ENCODE measurements at regions not wholly inside any gene's neighbourhood (a gene's known extent, or its start where the extent isn't known, plus 50 kb on each side); places are given as distances from the start of the nearest gene placed in this dataset.

DNA sequence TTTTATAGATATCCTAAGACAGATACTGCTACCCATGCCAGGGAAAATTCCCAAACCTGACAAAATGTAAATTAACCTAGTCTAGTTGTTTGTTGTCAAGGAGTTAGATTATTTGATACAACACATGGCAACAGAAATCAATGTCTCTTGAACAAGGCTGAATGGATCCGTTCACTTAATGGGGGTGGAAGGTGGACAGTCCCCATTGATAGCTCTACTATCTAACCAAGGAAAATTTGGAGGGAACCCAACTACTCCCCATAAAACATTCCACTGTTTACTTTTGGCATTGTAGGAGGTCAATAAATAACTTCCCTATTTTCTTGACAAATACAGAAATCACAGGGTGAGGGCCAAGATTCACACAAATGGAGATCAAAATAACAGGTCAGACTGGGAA is 117.9 kb upstream of the GRIA4 start:
- H3K27me3 ChIP-seq (ENCODE audit: insufficient read depth, low read length, poor library complexity): no peaks in the 10 kb centered on the region
- no peak overlapping the region for H3K4me3 ChIP-seq (ENCODE audit: low read depth in 1 of 2, low read length in 2 of 2)
- H3K27ac ChIP-seq (ENCODE audit: low read length): no peak overlapping the region
- H3K4me1 ChIP-seq (ENCODE audit: insufficient read depth, low read length): no peaks in the 10 kb centered on the region
- ATAC-seq (ENCODE audit: insufficient read depth, low read depth) (no peak), DNase-seq (no peak)
- no peak overlapping the region for H3K9ac ChIP-seq (ENCODE audit: low read depth, low read length)
- H4K20me1 ChIP-seq (ENCODE audit: insufficient read depth, low read length): no peaks in the 10 kb centered on the region
- no peak for TF ChIP-seq EZH2 (IDR thresholded peaks at IDR 0.05; ENCODE audit: borderline replicate concordance, low read depth, low read length, severe bottlenecking)
- TF ChIP-seq, protein P1, sequence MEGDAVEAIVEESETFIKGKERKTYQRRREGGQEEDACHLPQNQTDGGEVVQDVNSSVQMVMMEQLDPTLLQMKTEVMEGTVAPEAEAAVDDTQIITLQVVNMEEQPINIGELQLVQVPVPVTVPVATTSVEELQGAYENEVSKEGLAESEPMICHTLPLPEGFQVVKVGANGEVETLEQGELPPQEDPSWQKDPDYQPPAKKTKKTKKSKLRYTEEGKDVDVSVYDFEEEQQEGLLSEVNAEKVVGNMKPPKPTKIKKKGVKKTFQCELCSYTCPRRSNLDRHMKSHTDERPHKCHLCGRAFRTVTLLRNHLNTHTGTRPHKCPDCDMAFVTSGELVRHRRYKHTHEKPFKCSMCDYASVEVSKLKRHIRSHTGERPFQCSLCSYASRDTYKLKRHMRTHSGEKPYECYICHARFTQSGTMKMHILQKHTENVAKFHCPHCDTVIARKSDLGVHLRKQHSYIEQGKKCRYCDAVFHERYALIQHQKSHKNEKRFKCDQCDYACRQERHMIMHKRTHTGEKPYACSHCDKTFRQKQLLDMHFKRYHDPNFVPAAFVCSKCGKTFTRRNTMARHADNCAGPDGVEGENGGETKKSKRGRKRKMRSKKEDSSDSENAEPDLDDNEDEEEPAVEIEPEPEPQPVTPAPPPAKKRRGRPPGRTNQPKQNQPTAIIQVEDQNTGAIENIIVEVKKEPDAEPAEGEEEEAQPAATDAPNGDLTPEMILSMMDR (IDR thresholded peaks at IDR 0.05; ENCODE audit: borderline replicate concordance, extremely low read depth, low read length, poor library complexity, severe bottlenecking): no peak
- H3K36me3 ChIP-seq (ENCODE audit: insufficient read depth, low read length): no peaks in the 10 kb centered on the region
- H3K79me2 ChIP-seq (ENCODE audit: insufficient read depth, low read length): no peaks in the 10 kb centered on the region
- H3K4me2 ChIP-seq (ENCODE audit: insufficient read depth, low read length): no peak overlapping the region
- H2AFZ ChIP-seq (ENCODE audit: low read depth, low read length): no peak overlapping the region
- no peaks in the 10 kb centered on the region for H3K9me3 ChIP-seq (ENCODE audit: insufficient read depth, low read length, severe bottlenecking)

DNA sequence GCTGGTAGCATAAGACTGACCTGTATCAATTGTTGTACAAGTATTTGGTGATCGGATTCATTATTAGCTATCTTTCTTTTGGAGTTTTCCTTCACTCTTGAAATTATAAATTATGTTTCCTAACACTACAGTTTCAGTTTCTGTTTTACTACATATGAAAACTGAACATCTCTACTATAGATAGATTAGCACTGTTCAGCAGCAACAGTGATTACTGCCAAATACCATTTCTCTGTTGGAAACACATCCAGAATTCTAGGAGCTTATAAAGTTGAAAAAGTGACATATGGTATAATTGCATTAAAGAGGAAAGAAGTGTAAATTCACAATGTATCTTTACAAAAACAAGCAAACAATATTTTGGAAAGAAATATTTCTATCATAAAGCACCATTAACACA is 118.5 kb upstream of the GRIA4 start:
- Histone ChIP-seq H3K27me3 (ENCODE audit: insufficient read depth, low read length, poor library complexity) (no peaks in the 10 kb centered on the region), H3K4me2 (ENCODE audit: insufficient read depth, low read length) (no peak overlapping the region), H3K4me3 (ENCODE audit: low read depth in 1 of 2, low read length in 2 of 2) (no peak overlapping the region), H4K20me1 (ENCODE audit: insufficient read depth, low read length) (no peaks in the 10 kb centered on the region), H2AFZ (ENCODE audit: low read depth, low read length) (no peak overlapping the region), H3K9ac (ENCODE audit: low read depth, low read length) (no peak overlapping the region), H3K36me3 (ENCODE audit: insufficient read depth, low read length) (no peaks in the 10 kb centered on the region), H3K79me2 (ENCODE audit: insufficient read depth, low read length) (no peaks in the 10 kb centered on the region), H3K9me3 (ENCODE audit: insufficient read depth, low read length, severe bottlenecking) (no peaks in the 10 kb centered on the region), H3K27ac (ENCODE audit: low read length) (no peak overlapping the region), H3K4me1 (ENCODE audit: insufficient read depth, low read length) (no peaks in the 10 kb centered on the region)
- TF ChIP-seq, protein P1 (IDR thresholded peaks at IDR 0.05; ENCODE audit: borderline replicate concordance, extremely low read depth, low read length, poor library complexity, severe bottlenecking): no peak
- TF ChIP-seq EZH2 (IDR thresholded peaks at IDR 0.05; ENCODE audit: borderline replicate concordance, low read depth, low read length, severe bottlenecking): no peak
- ATAC-seq (ENCODE audit: insufficient read depth, low read depth) (no peak), DNase-seq (no peak)

DNA sequence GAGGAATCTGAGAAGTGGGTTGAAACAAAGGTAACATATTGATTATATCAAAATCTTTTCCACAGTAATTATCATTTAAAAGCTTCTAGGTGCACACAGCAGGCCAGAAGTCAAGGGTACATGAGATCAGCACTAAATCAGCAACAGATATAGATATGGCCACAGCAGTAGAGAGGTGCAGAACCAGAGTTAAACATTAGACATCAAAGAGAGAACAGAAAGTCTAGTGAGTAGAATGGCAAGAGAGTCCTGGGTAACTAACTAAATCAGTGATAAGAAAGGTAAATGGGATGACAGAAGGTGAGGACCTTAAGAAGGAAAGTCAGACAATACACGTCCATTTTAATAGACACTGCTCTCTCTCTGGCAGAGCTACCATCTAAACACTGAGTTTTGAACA is 119.5 kb upstream of the GRIA4 start:
- Histone ChIP-seq H3K27ac (ENCODE audit: low read length) (no peak overlapping the region), H3K36me3 (ENCODE audit: insufficient read depth, low read length) (no peaks in the 10 kb centered on the region), H3K4me2 (ENCODE audit: insufficient read depth, low read length) (no peak overlapping the region), H2AFZ (ENCODE audit: low read depth, low read length) (no peak overlapping the region), H3K4me1 (ENCODE audit: insufficient read depth, low read length) (no peaks in the 10 kb centered on the region), H3K27me3 (ENCODE audit: insufficient read depth, low read length, poor library complexity) (no peaks in the 10 kb centered on the region), H4K20me1 (ENCODE audit: insufficient read depth, low read length) (no peaks in the 10 kb centered on the region), H3K79me2 (ENCODE audit: insufficient read depth, low read length) (no peaks in the 10 kb centered on the region), H3K9ac (ENCODE audit: low read depth, low read length) (no peak overlapping the region), H3K9me3 (ENCODE audit: insufficient read depth, low read length, severe bottlenecking) (no peaks in the 10 kb centered on the region), H3K4me3 (ENCODE audit: low read depth in 1 of 2, low read length in 2 of 2) (no peak overlapping the region)
- no peak for DNase-seq
- ATAC-seq (ENCODE audit: insufficient read depth, low read depth): no peak
- TF ChIP-seq EZH2 (IDR thresholded peaks at IDR 0.05; ENCODE audit: borderline replicate concordance, low read depth, low read length, severe bottlenecking): no peak
- TF ChIP-seq, protein P1 (IDR thresholded peaks at IDR 0.05; ENCODE audit: borderline replicate concordance, extremely low read depth, low read length, poor library complexity, severe bottlenecking): no peak

DNA sequence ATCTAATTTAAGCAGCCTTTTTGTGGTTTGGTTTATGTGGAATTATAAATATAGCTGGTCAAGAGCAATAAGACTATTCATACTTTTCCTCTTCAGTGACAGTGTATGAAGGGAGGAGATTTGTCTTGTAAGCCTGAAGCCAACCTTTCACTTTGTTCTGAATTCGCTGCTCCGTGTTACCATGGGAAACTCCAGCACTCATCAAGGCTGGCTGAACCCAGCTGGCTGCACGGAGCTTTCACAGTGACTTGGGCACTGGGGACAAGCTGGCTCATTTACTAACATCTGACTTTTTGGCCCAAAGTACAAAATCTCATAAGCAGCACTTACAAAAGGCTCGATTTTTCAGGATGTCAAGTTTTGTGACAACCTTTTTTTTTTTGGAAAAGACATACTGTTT is 120.4 kb upstream of the GRIA4 start:
- Histone ChIP-seq H3K4me1 (ENCODE audit: insufficient read depth, low read length) (no peaks in the 10 kb centered on the region), H3K79me2 (ENCODE audit: insufficient read depth, low read length) (no peaks in the 10 kb centered on the region), H3K27me3 (ENCODE audit: insufficient read depth, low read length, poor library complexity) (no peaks in the 10 kb centered on the region), H3K9ac (ENCODE audit: low read depth, low read length) (no peak overlapping the region), H3K4me3 (ENCODE audit: low read depth in 1 of 2, low read length in 2 of 2) (no peak overlapping the region), H3K27ac (ENCODE audit: low read length) (no peak overlapping the region), H3K36me3 (ENCODE audit: insufficient read depth, low read length) (no peaks in the 10 kb centered on the region), H2AFZ (ENCODE audit: low read depth, low read length) (no peak overlapping the region), H3K9me3 (ENCODE audit: insufficient read depth, low read length, severe bottlenecking) (no peaks in the 10 kb centered on the region), H3K4me2 (ENCODE audit: insufficient read depth, low read length) (no peak overlapping the region), H4K20me1 (ENCODE audit: insufficient read depth, low read length) (no peaks in the 10 kb centered on the region)
- no peak for DNase-seq
- ATAC-seq (ENCODE audit: insufficient read depth, low read depth): no peak; the same call in 2 of the 3 replicates
- TF ChIP-seq, protein P1 (IDR thresholded peaks at IDR 0.05; ENCODE audit: borderline replicate concordance, extremely low read depth, low read length, poor library complexity, severe bottlenecking): no peak
- TF ChIP-seq EZH2 (IDR thresholded peaks at IDR 0.05; ENCODE audit: borderline replicate concordance, low read depth, low read length, severe bottlenecking): no peak

Data from DND-41 (cell line).